GM23338 (cell line): ENCODE measurements at regions not wholly inside any gene's neighbourhood (a gene's known extent, or its start where the extent isn't known, plus 50 kb on each side); places are given as distances from the start of the nearest gene placed in this dataset.
A peak's percentile ranks its signal among the peaks of the same experiment; 100 is the strongest.
"Not testable (repeated sequence)": the region's sequence is repeated elsewhere in the genome, so short reads cannot be mapped to it uniquely, and the experiment has no call there.

Experiments
- ATAC-seq: fragments of 200-7000 bp; cut with Tn5 transposase; 3 replicates; pipeline ENCODE4 v1.9.1; 2020
- DNase-seq: peaks from one replicate; pipeline ENCODE4 v3.0.0-alpha.2; 2015; ENCODE audit warnings: low spot score
- H2AFZ ChIP-seq: fragments of 200-600 bp; sonication (generic); 2 replicates; pipeline ENCODE4 v1.8.0; 2016; ENCODE audit warnings: antibody characterized with exemption, mild to moderate bottlenecking, moderate library complexity
- H3F3A ChIP-seq: fragments of 200-600 bp; sonication (generic); replicated peaks from 2 replicates; pipeline ENCODE4 v1.8.0; 2017; ENCODE audit warnings: antibody characterized with exemption, mixed run types, low read depth
- H3K27ac ChIP-seq: fragments of 200-600 bp; sonication (generic); 2 replicates; pipeline ENCODE4 v1.6.1; 2016; ENCODE audit warnings: low read depth
- H3K27me3 ChIP-seq: fragments of 200-600 bp; sonication (generic); 2 replicates; pipeline ENCODE4 v1.8.0; 2016; ENCODE audit warnings: mild to moderate bottlenecking, mixed run types, moderate library complexity; ENCODE audit not compliant: insufficient read depth
- H3K36me3 ChIP-seq: fragments of 200-600 bp; sonication (generic); 2 replicates; pipeline ENCODE4 v1.8.0; 2016; ENCODE audit warnings: mild to moderate bottlenecking; ENCODE audit not compliant: insufficient read depth
- H3K4me1 ChIP-seq: fragments of 200-600 bp; sonication (generic); 2 replicates; pipeline ENCODE4 v1.8.0; 2016; ENCODE audit warnings: mild to moderate bottlenecking, moderate library complexity; ENCODE audit not compliant: insufficient read depth
- H3K4me2 ChIP-seq: fragments of 200-600 bp; sonication (generic); 2 replicates; pipeline ENCODE4 v1.7.1; 2017; ENCODE audit warnings: mixed run types
- H3K4me3 ChIP-seq: fragments of 200-600 bp; sonication (generic); 2 replicates; pipeline ENCODE4 v1.6.1; 2016; ENCODE audit warnings: mixed run types
- H3K79me2 ChIP-seq: fragments of 200-600 bp; sonication (generic); replicated peaks from 2 replicates; pipeline ENCODE4 v1.8.0; 2017; ENCODE audit warnings: mild to moderate bottlenecking; ENCODE audit not compliant: insufficient read depth
- H3K9me2 ChIP-seq: fragments of 200-600 bp; sonication (generic); 2 replicates; pipeline ENCODE4 v1.8.0; 2017; ENCODE audit not compliant: insufficient read depth
- H4K20me1 ChIP-seq: fragments of 200-600 bp; sonication (generic); replicated peaks from 2 replicates; pipeline ENCODE4 v1.8.0; 2017; ENCODE audit warnings: mild to moderate bottlenecking; ENCODE audit not compliant: insufficient read depth
- H3K27ac Mint-ChIP-seq: 2 replicates; pipeline ENCODE4 v1.8.0; 2020; ENCODE audit warnings: inconsistent platforms, mild to moderate bottlenecking, moderate library complexity, mixed read lengths
- H3K27me3 Mint-ChIP-seq: 3 replicates; pipeline ENCODE4 v1.8.0; 2022; ENCODE audit warnings: low read depth, mild to moderate bottlenecking, moderate library complexity, mixed read lengths, inconsistent platforms; ENCODE audit not compliant: insufficient read depth, poor library complexity
- H3K36me3 Mint-ChIP-seq: 3 replicates; pipeline ENCODE4 v1.8.0; 2021; ENCODE audit warnings: low read depth, mild to moderate bottlenecking, inconsistent platforms, moderate library complexity, mixed read lengths
- H3K4me1 Mint-ChIP-seq: 3 replicates; pipeline ENCODE4 v1.8.0; 2020; ENCODE audit warnings: mild to moderate bottlenecking, inconsistent platforms, mixed read lengths
- H3K4me3 Mint-ChIP-seq: 3 replicates; pipeline ENCODE4 v1.8.0; 2021; ENCODE audit warnings: moderate library complexity, mild to moderate bottlenecking, inconsistent platforms, mixed read lengths
- H3K9me3 Mint-ChIP-seq: 3 replicates; pipeline ENCODE4 v1.8.0; 2020; ENCODE audit warnings: moderate library complexity, mild to moderate bottlenecking, inconsistent platforms, mixed read lengths
- CTCF ChIP-seq, 2 experiments: fragments of 200-600 bp in 1 of 2; sonication (generic) in 1 of 2; conservative IDR thresholded peaks; 2 replicates each; pipeline versions ENCODE4 v1.5.1 to v1.6.1; 2016 to 2017; ENCODE audit warnings: antibody characterized with exemption in 2 of 2, low read depth in 2 of 2, mild to moderate bottlenecking in 2 of 2, moderate library complexity in 1 of 2
- EZH2 ChIP-seq: fragments of 200-600 bp; sonication (generic); IDR thresholded peaks from one replicate; pipeline ENCODE4 v1.8.0; 2017; ENCODE audit warnings: antibody characterized with exemption, mild to moderate bottlenecking, low read depth; ENCODE audit not compliant: unreplicated experiment
- JUNB ChIP-seq: IDR thresholded peaks from one replicate; pipeline ENCODE4 v1.6.1; 2016; ENCODE audit warnings: antibody characterized with exemption; ENCODE audit not compliant: unreplicated experiment
- NANOG ChIP-seq: IDR thresholded peaks from 2 replicates; pipeline ENCODE4 v1.6.1; 2016; ENCODE audit warnings: antibody characterized with exemption, borderline replicate concordance
- POLR2AphosphoS5 ChIP-seq: IDR thresholded peaks from 2 replicates; pipeline ENCODE4 v1.6.1; 2016; ENCODE audit warnings: antibody characterized with exemption, low read depth
- STAT1 ChIP-seq: IDR thresholded peaks from one replicate; pipeline ENCODE4 v1.6.1; 2016; ENCODE audit warnings: antibody characterized with exemption; ENCODE audit not compliant: unreplicated experiment
- ZNF114 ChIP-seq: fragments of 250-450 bp; sonication (Bioruptor Pico); IDR thresholded peaks from 2 replicates; pipeline ENCODE4 v1.5.0; 2020; ENCODE audit warnings: mild to moderate bottlenecking, moderate library complexity
- ZNF331 ChIP-seq: fragments of 250-450 bp; sonication (Bioruptor Pico); IDR thresholded peaks from 2 replicates; pipeline ENCODE4 v1.5.0; 2020; ENCODE audit warnings: low read depth, mild to moderate bottlenecking, moderate library complexity
- ZNF462 ChIP-seq: fragments of 250-450 bp; sonication (Bioruptor Pico); IDR thresholded peaks from 2 replicates; pipeline ENCODE4 v1.5.0; 2020; ENCODE audit warnings: mild to moderate bottlenecking, moderate library complexity

GRCh38 chr18:61635901-61636528 is 256.8 kb downstream of the RNF152 start:
- no peaks in the 10 kb centered on the region for H3F3A ChIP-seq
- no peak overlapping the region for H3K4me3 ChIP-seq
- DNase-seq: peak; percentile 83
- no peak overlapping the region for H2AFZ ChIP-seq
- H3K27me3 ChIP-seq: peaks cover 46% of the 10 kb centered on the region
- Mint-ChIP-seq H3K4me3 (no peak overlapping the region), H3K36me3 (no peaks in the 10 kb centered on the region), H3K27me3 (peaks cover 46% of the 10 kb centered on the region), H3K9me3 (no peaks in the 10 kb centered on the region; the same call in 1 of the 3 replicates), H3K27ac (no peak overlapping the region), H3K4me1 (peaks cover 30% of the 10 kb centered on the region)
- H4K20me1 ChIP-seq: no peaks in the 10 kb centered on the region
- no peaks in the 10 kb centered on the region for H3K36me3 ChIP-seq
- H3K4me2 ChIP-seq: peak overlapping the region; percentile 48; the same call in 1 of the 2 replicates
- H3K79me2 ChIP-seq: no peaks in the 10 kb centered on the region
- peaks cover 25% of the 10 kb centered on the region for H3K4me1 ChIP-seq
- H3K27ac ChIP-seq: no peak overlapping the region
- TF ChIP-seq NANOG (no peak), CTCF (conservative IDR thresholded peaks at IDR 0.05; ENCODE audit: low read depth in 2 of 2) (peak; percentile 83 to 100)
- ATAC-seq: peak; percentile 42
- no peaks in the 10 kb centered on the region for H3K9me2 ChIP-seq

GRCh38 chr18:61628085-61628484 is 264.7 kb downstream of the RNF152 start:
- no peak overlapping the region for H3K27ac ChIP-seq
- H3K27me3 Mint-ChIP-seq: peaks cover 2% of the 10 kb centered on the region
- H4K20me1 ChIP-seq: no peaks in the 10 kb centered on the region
- H3K79me2 ChIP-seq: no peaks in the 10 kb centered on the region
- H3K36me3 Mint-ChIP-seq: peaks cover 21% of the 10 kb centered on the region; the same call in 2 of the 3 replicates
- DNase-seq (no peak), ATAC-seq (no peak)
- H3K4me1 ChIP-seq: no peaks in the 10 kb centered on the region
- H3K4me3 Mint-ChIP-seq: no peak overlapping the region
- H3K4me2 ChIP-seq: no peak overlapping the region
- peaks cover 6% of the 10 kb centered on the region; the same call in 1 of the 2 replicates for H3K36me3 ChIP-seq
- H3K9me3 Mint-ChIP-seq: peaks cover 30% of the 10 kb centered on the region
- H3K4me3 ChIP-seq: no peak overlapping the region
- TF ChIP-seq POLR2AphosphoS5 (no peak), ZNF114 (CRISPR knock-in tag) (no peak), ZNF462 (no peak), ZNF331 (no peak), JUNB (no peak), EZH2 (no peak), NANOG (no peak), STAT1 (no peak)
- no peak overlapping the region for H3K27ac Mint-ChIP-seq
- no peaks in the 10 kb centered on the region for H3K4me1 Mint-ChIP-seq
- H3F3A ChIP-seq: no peaks in the 10 kb centered on the region
- no peaks in the 10 kb centered on the region for H3K9me2 ChIP-seq
- no peak overlapping the region for H2AFZ ChIP-seq
- no peaks in the 10 kb centered on the region for H3K27me3 ChIP-seq

- ATAC-seq, DNase-seq, H3F3A ChIP-seq, H3K4me3 ChIP-seq, H3K9me2 ChIP-seq, H3K27ac Mint-ChIP-seq, H4K20me1 ChIP-seq, H3K4me3 Mint-ChIP-seq, H3K79me2 ChIP-seq, H2AFZ ChIP-seq, H3K36me3 ChIP-seq, H3K4me2 ChIP-seq, H3K4me1 ChIP-seq, H3K27me3 Mint-ChIP-seq, H3K27me3 ChIP-seq, H3K4me1 Mint-ChIP-seq, H3K27ac ChIP-seq: not testable (repeated sequence)
- Mint-ChIP-seq H3K9me3 (peaks cover 45% of the 10 kb centered on the region), H3K36me3 (peaks cover 31% of the 10 kb centered on the region)
These were observed 268.2 kb downstream of the RNF152 start for GRCh38 chr18:61624631-61625030.
